HS-5 (cell line): ENCODE measurements at regions not wholly inside any gene's neighbourhood (a gene's known extent, or its start where the extent isn't known, plus 50 kb on each side); places are given as distances from the start of the nearest gene placed in this dataset.
"Not testable (repeated sequence)": the region's sequence is repeated elsewhere in the genome, so short reads cannot be mapped to it uniquely, and the experiment has no call there.

Source experiments
- DNase-seq: peaks from one replicate; pipeline ENCODE4 v3.0.0-alpha.2; 2012; ENCODE audit warnings: low read depth

- no peak for DNase-seq
These were observed 647.1 kb upstream of the FLRT2 start for GRCh38 chr14:84882830-84883229.

GRCh38 chr14:84885061-84885460 is 644.9 kb upstream of the FLRT2 start:
- no peak for DNase-seq

GRCh38 chr14:84891404-84891803 is 638.5 kb upstream of the FLRT2 start:
- DNase-seq, result peak; percentile 2

DNA sequence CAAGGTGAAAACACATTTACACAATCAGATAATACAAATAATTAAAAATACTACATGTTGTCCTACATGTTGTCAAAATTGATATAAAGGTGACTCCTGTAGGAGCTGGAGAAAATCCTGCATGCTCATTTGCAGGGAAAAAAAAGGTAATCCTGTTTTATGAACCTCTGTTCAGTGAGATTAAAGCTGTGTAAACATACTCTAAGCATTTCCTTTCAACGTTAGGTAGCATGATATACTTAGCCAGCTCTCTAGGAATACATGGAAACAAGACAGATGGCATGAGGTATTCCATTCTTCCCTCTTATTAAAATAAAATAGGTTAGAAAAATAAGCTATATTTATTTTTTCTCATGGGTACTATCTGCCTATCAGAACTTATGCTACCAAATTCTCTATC is 635.7 kb upstream of the FLRT2 start:
- DNase-seq, result no peak

DNA sequence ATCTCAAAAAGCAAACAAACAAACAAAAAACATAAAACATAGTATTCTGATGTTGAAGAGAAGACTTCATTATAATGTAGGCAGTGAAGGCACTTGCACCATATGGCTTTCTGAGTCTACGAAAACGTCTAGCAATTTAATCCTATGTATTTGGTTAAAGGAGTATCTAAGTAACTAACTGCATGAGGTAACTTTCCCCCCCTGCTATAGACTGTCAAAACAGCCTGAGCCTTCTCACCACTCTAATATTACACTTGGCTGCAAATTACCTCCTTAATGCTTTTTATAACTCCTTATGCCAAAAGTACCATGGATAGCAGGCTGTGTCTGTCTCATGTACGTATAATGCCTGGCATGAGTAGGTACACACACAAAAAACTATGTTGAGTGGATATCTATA is 607.6 kb upstream of the FLRT2 start:
- no peak for DNase-seq

DNA sequence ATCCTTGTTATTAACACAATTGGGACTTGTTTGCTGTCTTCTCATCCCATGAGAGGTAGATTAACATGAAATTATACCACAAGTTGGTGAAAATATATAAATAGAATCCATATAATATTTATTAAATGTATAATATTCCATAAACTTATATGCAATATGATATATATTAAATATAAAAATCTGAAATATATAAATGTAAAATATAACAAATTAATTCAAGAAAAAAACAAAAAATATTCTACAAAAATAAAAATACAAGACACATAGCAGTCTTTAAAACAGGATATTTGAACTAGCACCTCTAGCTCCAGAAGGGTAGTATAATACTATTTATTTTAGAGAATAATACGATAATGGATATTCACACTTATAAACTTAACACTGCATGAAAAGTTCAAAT is 603.3 kb upstream of the FLRT2 start:
- no peak for DNase-seq

DNA sequence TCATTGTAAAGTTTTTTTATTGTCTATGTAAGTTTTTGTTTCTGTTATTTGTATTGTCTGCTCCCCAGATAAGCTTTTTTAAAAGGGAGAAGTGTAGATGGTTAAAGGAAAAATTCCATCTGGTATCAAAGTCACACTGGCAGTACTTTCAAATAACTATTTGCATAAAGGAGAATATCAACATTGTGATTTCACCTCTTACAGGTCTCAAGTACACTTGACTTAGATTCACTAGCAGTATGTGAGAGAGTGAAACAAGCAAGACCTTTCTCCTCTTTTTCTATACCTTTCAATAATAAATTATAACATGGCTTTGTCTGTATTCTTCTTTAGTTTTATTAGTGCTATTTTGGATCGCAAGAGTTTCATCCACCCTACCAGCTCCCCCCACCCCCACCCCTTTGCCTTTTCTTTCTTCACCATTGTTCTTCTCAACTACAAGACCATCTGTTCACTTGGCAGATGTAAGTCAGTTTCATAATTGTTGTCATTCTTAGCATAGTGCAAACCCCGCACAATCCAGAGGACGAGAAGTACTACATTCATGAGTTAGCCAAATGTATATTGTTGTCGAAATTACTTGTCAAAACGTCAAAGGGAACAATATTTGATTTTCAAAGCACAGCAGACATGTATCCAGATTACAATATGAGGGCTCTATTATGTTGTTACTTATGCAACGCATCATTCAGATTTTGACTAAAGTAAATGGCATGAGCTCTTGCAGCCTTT is 602.7 kb upstream of the FLRT2 start:
- DNase-seq, result no peak

- no peak for DNase-seq
These were observed 600.9 kb upstream of the FLRT2 start for GRCh38 chr14:84929086-84929485.

DNA sequence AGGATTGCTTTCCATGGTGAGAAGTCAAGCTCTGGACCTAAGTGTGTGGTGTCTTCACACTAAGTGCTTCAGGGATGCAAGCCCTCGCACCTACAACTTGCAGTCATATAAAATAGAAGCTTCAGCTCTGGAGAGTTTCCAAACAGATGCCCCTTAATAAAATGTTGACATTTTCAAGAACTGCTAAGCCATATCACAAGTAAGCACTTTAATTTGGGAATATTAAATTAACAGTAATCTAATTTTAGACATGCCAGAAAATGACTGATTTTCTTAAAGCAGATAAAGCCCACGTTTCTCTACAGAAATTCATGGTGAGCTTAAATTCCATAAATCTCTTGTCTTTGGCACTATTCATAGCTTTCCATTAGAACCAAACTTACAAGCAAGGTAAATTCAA is 600.1 kb upstream of the FLRT2 start:
- DNase-seq, result no peak

DNA sequence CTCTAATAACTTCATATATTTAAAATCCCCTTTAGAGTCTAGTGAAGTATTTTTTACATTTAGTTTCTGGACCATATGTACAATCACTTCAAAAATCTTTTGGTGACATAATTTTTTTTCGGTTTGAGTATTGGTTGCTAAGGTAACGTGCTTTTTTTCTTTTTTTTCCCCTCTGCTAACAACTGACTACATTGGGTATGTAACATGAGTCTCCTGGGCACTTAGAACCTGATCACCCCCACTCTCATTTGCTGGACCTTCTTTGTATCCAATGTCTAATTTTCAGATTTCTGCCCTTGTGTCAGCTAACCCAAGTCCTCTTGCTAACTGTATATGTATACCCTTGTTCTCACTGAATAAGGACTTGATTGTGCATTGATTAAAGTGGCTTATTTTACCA is 592.9 kb upstream of the FLRT2 start:
- no peak for DNase-seq

- DNase-seq, result no peak
These were observed 592.5 kb upstream of the FLRT2 start for GRCh38 chr14:84937449-84937848.

DNA sequence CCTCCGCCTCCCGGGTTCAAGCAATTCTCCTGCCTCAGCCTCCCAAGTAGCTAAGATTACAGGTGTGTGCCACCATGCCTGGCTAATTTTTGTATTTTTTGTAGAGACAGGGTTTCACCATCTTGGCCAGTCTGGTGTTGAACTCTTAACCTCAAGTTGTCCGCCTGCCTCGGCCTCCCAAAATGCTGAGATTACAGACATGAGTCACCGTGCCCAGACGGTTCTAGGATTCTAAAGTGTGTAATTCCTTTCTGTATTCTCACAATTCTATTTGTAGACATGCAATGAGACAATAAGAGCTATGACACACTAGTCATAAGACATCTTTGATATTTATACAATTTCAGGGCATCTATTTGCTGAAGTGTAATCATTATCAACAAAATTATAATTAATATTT is 585.0 kb upstream of the FLRT2 start:
- DNase-seq, result not testable (repeated sequence)

DNA sequence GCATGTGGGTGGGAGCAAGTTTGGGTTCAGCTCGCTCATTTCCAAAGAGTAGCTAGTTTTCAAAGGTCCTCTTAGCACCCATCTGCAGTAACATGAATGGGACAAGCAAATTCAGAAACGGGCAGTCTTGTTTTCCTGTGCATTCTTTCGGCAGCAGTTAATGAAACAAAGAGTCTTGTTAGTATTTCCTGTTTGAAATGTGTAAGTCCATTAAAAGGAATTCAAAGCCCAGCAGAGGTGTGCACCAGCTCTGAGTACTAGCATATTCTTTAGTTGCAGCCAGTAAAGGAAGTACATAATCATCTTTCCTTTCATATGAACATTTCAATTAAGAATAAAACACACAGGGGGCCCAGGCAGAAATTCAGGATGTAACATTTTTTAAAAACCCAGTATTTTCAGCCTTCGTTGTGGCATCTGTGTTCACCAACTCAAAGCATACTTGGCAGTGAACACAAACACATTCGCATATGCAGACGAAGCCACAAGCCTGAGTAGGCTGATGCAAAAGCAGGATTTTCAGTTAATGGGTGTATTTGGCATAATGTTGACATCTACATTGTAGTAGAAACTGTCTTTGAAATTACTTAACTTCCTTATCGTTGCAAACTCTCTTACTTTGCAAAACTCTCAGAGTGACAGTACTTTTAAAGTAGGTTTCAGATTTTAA is 570.0 kb upstream of the FLRT2 start:
- DNase-seq, result no peak

DNA sequence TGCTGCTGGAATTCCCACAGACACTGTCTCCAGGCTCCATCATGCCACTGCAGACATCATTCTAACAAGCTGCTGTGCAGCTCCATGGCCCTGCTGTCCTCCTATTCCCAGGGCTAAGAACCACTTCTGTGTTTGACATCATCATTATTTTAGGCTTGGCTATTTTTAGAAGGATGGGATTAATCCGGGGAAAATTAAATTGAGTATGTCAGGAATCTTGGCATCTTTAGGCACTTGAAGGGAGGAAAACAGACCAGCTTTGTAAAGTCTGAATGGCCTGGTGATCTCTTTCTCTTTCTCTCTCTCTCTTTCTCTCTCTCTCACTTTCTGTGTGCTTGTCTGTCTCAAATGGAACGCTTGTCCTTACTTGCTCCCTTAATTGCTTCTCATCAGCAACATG is 568.3 kb upstream of the FLRT2 start:
- DNase-seq, result no peak

DNA sequence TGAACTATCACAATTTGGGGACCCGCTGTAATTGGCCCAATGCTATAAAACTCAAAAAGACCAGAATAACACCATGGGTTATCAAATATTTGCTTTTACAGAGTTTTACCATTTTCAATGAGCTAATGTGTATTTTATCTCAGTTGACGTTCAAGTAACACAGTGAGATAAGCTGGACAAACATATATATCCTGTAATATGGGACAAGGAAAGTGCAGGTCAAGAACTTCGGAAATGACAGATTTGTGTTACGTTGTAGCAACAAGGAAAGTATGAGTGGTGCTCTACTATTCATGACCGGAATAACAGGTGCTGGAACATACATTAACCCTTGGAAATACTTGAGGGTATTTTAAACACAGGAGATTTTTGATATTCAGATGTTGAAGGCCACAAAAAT is 566.4 kb upstream of the FLRT2 start:
- no peak for DNase-seq

- DNase-seq, result no peak
These were observed 564.7 kb upstream of the FLRT2 start for GRCh38 chr14:84965279-84965678.

DNA sequence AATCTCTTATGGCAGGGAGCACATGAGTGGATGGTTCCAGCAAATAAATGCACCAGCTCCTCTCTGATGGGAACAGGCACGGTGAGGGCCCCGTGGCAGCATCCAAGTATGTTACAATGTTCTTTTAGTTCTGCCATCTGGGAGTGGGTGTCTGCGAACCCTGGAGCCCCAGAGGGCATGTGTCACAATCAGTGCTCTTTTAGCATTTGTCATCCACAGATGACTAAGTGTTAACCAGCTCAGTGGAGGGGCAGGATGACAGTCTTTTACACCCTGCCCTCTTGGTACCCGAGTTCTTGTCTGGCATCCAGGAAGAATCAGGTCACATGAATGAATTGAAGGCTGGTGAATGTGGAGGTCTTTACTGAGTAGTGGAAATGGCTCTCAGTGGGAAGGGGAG is 560.4 kb upstream of the FLRT2 start:
- peak; percentile 9 for DNase-seq

DNA sequence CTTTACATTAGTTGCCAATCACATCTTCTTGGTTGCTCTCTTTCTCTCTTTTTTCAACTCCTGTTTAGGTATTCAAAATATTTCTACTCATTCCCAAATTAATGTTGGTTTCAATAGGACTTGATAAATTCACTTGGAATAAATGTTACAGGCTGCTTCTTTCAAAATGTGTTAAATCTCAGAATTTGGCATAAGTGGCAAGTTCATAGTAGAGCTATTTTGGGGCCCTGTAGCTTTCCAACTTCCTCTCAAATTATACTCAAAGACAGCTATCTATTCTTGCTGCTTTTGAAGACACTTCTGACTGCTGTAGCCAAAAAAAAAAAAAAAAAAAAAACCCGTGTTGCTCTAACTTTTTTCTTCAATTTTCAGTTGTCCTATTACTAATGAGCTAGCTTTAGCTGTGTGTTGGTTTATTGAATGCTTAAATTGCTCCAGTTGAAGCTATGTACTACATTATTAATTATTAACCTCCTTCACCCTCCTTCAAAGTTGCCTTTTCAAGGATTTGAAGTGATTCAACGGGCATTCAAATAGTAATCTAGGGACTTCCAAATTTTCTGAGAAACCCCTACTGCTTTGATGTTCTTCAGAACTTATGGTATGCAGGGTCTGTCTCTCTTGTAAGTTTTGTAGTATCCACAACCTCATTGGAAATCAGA is 554.6 kb upstream of the FLRT2 start:
- no peak for DNase-seq

DNA sequence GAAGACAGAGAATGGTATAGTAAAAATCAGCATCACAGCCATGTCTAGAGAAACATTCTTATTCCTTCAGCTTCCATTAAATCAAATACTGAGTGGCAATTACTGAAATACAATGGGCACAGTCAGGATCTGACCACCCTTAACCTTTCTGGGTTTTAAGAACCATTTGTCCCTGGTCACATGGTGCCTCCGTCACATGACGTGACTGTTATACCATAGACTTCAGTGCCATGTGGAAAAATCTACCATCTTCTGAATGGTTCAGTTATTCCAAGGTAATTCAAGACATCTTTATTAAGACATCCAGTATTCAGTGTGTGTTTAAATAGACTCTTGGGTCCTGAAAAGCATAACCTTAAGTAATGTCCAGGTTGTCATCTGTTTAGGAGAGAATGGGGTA is 553.1 kb upstream of the FLRT2 start:
- no peak for DNase-seq

- DNase-seq, result no peak
These were observed 542.9 kb upstream of the FLRT2 start for GRCh38 chr14:84987042-84987441.

GRCh38 chr14:84988357-84988756 is 541.6 kb upstream of the FLRT2 start:
- DNase-seq, result no peak

GRCh38 chr14:84991021-84991420 is 538.9 kb upstream of the FLRT2 start:
- no peak for DNase-seq

DNA sequence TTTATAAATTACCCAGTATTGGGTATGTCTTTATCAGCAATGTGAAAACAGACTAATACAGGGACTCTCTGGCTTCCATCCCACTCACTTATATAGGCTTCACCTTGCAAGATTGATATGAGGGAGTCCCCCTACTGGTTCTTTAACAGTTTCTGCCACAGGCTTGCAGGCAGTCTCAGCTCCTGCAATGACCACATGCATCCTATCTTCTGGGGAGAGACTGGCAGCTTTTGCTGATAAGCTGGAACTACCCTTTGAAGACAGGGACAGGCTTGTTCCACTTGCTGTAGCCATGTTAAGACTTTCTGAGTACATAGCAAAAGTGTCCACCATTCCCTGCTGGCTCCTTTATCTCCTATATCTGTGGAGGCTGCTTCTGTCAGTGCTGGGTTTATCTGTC is 531.7 kb upstream of the FLRT2 start:
- DNase-seq, result no peak

DNA sequence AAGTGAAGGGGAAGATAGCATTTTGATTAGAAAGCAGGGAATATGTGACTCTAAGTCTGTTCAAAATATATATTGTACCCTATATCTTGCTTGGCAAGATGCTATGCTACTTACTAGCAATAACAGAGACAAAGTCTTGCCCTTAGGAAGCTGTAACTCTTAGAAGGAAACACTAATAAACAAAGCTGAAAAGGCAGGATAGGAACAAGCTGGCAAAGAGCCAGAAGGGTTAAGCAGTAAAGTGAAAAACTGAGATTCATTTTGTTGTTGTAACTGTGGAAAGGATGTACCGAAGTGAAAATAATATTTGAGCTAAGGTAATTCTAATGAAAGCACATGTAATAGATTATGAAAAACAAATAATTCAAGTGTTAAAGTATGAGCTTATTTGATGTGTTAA is 527.1 kb upstream of the FLRT2 start:
- DNase-seq, result no peak
